ENCODE measurements at regions not wholly inside any gene's neighbourhood (a gene's known extent, or its start where the extent isn't known, plus 50 kb on each side); places are given as distances from the start of the nearest gene placed in this dataset.

GRCh38 chrX:3532581-3533085, 180.8 kb downstream of the PRKX start:
- TF ChIP-seq, protein P1, sequence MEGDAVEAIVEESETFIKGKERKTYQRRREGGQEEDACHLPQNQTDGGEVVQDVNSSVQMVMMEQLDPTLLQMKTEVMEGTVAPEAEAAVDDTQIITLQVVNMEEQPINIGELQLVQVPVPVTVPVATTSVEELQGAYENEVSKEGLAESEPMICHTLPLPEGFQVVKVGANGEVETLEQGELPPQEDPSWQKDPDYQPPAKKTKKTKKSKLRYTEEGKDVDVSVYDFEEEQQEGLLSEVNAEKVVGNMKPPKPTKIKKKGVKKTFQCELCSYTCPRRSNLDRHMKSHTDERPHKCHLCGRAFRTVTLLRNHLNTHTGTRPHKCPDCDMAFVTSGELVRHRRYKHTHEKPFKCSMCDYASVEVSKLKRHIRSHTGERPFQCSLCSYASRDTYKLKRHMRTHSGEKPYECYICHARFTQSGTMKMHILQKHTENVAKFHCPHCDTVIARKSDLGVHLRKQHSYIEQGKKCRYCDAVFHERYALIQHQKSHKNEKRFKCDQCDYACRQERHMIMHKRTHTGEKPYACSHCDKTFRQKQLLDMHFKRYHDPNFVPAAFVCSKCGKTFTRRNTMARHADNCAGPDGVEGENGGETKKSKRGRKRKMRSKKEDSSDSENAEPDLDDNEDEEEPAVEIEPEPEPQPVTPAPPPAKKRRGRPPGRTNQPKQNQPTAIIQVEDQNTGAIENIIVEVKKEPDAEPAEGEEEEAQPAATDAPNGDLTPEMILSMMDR (conservative IDR thresholded peaks at IDR 0.05 in 1 of 2, IDR thresholded peaks at IDR 0.05 in 1 of 2; ENCODE audit: low read depth in 1 of 2, low read length in 2 of 2) = no peak
- no peak for TF ChIP-seq EZH2 (IDR thresholded peaks at IDR 0.05; ENCODE audit: low read length, missing control alignments)

Data from fibroblast of lung (primary cell).